ENCODE measurements at regions not wholly inside any gene's neighbourhood (a gene's known extent, or its start where the extent isn't known, plus 50 kb on each side); places are given as distances from the start of the nearest gene placed in this dataset.

DNA sequence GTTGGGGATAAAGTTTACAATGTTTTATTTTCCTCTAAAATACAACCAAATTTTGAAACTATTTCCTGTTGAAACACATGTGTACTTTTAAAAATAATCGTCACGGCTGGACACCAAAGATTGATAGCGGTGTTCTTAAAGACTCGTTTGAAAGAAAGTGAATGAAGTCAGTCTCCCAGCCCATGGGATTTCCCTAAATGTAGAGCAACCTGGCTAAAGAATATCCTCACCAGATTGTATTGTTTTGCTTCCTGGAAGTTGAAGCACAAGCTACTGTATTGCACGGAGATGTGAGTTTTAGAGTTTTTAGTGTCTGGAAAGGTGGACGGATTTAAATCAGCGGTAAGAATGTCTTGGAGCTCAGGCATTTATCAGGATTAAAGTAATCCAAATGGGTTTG lies 189.5 kb downstream of the THBS2 start:
- TF ChIP-seq, protein P1, sequence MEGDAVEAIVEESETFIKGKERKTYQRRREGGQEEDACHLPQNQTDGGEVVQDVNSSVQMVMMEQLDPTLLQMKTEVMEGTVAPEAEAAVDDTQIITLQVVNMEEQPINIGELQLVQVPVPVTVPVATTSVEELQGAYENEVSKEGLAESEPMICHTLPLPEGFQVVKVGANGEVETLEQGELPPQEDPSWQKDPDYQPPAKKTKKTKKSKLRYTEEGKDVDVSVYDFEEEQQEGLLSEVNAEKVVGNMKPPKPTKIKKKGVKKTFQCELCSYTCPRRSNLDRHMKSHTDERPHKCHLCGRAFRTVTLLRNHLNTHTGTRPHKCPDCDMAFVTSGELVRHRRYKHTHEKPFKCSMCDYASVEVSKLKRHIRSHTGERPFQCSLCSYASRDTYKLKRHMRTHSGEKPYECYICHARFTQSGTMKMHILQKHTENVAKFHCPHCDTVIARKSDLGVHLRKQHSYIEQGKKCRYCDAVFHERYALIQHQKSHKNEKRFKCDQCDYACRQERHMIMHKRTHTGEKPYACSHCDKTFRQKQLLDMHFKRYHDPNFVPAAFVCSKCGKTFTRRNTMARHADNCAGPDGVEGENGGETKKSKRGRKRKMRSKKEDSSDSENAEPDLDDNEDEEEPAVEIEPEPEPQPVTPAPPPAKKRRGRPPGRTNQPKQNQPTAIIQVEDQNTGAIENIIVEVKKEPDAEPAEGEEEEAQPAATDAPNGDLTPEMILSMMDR (conservative IDR thresholded peaks at IDR 0.05), result no peak
- TF ChIP-seq EZH2 (IDR thresholded peaks at IDR 0.05; ENCODE audit: low read depth), result no peak
